ENCODE measurements at regions not wholly inside any gene's neighbourhood (a gene's known extent, or its start where the extent isn't known, plus 50 kb on each side); places are given as distances from the start of the nearest gene placed in this dataset.

DNA sequence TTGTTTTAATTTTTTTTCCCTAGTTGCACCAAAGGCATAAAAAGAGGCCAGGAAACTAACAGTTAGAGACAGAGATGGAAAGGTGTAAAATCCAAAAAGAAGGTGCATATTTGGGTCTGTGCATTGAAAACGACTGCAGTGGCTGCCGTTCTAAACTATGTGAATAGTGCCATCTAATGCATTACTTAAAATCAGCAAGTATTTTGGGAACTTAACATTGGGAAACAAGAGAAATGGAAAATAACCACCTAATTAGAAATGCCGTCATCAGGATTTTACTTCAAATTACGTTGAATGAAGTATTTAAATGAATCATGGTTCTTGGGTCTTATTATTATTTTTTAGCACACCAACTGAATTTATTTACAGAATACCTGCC lies 189.5 kb upstream of the MIR17HG start:
- no peak overlapping the region for H3K27ac ChIP-seq (ENCODE audit: low read length)
- H3K36me3 ChIP-seq (ENCODE audit: insufficient read depth, low read depth, low read length), result no peaks in the 10 kb centered on the region
- H3K9ac ChIP-seq (ENCODE audit: low read depth, low read length), result no peak overlapping the region
- no peaks in the 10 kb centered on the region for H3K9me3 ChIP-seq (ENCODE audit: insufficient read depth, low read depth, low read length)
- no peaks in the 10 kb centered on the region for H3K27me3 ChIP-seq (ENCODE audit: insufficient read depth, low read length)
- no peak overlapping the region for H3K4me3 ChIP-seq (ENCODE audit: low read length)
- peaks cover 16% of the 10 kb centered on the region for H3K4me1 ChIP-seq (ENCODE audit: insufficient read depth, low read length)

DNA sequence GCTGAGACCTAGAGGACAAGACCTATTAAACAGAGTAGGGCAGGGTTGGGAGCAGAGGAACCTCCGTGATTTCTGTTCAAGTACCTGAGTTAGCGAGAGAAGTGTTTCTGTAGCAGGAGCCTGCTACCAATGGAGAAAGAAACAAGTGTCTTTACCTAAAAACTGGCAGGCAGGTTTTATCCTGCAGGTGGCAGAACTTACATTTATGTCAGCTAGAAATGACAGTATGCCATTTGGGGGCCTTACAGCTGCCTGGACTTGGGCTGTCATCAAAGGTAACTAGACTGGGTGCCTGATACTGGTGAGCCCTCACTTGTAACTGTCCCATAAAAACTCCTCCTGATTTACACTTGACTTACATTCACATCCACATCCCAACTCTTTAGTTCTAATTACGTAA lies 185.3 kb upstream of the MIR17HG start:
- Histone ChIP-seq H3K27ac (ENCODE audit: low read length) (no peak overlapping the region), H3K9me3 (ENCODE audit: insufficient read depth, low read depth, low read length) (no peaks in the 10 kb centered on the region), H3K27me3 (ENCODE audit: insufficient read depth, low read length) (no peaks in the 10 kb centered on the region), H3K4me3 (ENCODE audit: low read length) (no peak overlapping the region), H3K4me1 (ENCODE audit: insufficient read depth, low read length) (no peaks in the 10 kb centered on the region), H3K36me3 (ENCODE audit: insufficient read depth, low read depth, low read length) (no peaks in the 10 kb centered on the region), H3K9ac (ENCODE audit: low read depth, low read length) (no peak overlapping the region)

DNA sequence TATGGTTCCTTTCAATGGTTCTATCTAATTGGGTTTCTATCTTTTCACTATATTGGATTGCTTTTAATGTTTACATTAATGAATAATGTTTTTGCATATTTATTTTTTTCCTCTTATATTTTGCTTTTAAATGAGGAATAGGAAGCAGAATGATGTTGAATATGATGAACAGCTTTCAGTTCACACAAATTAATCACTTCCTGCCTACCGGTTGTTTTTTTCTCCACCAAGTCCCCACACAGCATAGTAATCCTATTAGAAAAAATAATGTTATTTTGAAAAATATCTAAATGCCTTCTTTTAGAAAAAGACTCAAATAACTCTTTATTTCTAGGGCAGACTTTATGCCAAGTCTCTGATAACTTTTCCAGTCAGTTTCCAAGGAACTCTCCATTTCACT lies 184.9 kb upstream of the MIR17HG start:
- H3K27me3 ChIP-seq (ENCODE audit: insufficient read depth, low read length), result no peaks in the 10 kb centered on the region
- H3K9ac ChIP-seq (ENCODE audit: low read depth, low read length), result no peak overlapping the region
- H3K4me1 ChIP-seq (ENCODE audit: insufficient read depth, low read length), result no peaks in the 10 kb centered on the region
- H3K9me3 ChIP-seq (ENCODE audit: insufficient read depth, low read depth, low read length), result no peaks in the 10 kb centered on the region
- H3K4me3 ChIP-seq (ENCODE audit: low read length), result no peak overlapping the region
- no peaks in the 10 kb centered on the region for H3K36me3 ChIP-seq (ENCODE audit: insufficient read depth, low read depth, low read length)
- H3K27ac ChIP-seq (ENCODE audit: low read length), result no peak overlapping the region

DNA sequence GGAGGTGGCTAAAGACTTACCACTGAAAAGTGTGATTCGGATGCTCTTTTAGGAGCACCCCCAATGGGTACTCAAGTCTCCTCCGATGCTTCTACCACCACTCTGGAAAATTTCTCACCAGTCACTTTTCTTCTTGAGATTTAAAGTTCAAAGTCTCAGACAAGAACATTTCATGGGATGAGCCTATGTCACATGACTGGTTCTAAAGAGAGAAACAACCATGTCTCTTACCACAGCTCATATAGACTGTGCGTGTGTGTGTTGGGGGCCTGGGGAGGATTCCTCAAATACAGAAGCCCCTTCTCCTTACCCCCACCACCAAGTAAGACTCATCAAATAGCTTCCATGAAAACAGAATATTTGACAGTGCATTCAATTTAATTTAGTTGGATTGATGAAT lies 181.7 kb upstream of the MIR17HG start:
- Histone ChIP-seq H3K9me3 (ENCODE audit: insufficient read depth, low read depth, low read length) (no peaks in the 10 kb centered on the region), H3K4me1 (ENCODE audit: insufficient read depth, low read length) (no peaks in the 10 kb centered on the region), H3K9ac (ENCODE audit: low read depth, low read length) (no peak overlapping the region), H3K27ac (ENCODE audit: low read length) (no peak overlapping the region), H3K4me3 (ENCODE audit: low read length) (no peak overlapping the region), H3K36me3 (ENCODE audit: insufficient read depth, low read depth, low read length) (no peaks in the 10 kb centered on the region), H3K27me3 (ENCODE audit: insufficient read depth, low read length) (no peaks in the 10 kb centered on the region)

DNA sequence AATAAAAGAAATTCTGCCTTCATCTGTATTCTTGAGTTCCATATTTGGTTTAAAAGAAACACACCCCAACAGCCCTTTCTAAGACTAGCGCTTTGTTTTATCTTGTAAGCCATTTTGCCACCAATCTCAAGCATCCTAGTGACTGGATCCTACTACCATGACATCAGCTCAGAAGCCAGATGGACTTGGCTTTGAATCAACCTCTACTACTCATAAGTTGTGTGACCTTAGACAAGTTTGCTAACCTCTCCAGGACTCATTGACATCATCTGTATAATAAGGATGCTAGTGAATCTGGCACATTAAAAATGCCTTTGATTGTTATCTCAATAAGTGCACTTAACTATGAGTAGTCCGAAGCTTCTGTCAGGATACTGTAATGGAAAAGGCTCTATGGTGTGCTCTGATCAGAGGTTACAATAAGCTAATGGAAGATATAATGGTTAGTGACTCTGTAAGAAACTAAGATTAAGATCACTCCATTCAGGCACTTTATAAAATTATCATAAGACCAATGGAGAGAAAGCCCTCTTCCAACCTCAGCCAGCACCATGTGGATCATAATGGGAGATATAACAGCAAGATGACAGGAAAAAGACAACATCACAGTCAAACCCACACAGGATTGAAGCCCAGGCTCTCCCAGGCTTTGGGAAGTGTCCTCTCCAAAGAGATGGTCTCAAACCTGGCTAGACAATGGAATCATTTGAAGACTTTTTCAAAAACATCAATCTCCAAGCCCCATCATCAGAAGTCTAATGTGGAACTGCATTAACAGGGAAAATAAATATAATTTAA lies 180.6 kb upstream of the MIR17HG start:
- H3K36me3 ChIP-seq (ENCODE audit: insufficient read depth, low read depth, low read length), result no peaks in the 10 kb centered on the region
- no peak overlapping the region for H3K9ac ChIP-seq (ENCODE audit: low read depth, low read length)
- H3K27ac ChIP-seq (ENCODE audit: low read length), result no peak overlapping the region
- H3K4me3 ChIP-seq (ENCODE audit: low read length), result no peak overlapping the region
- no peaks in the 10 kb centered on the region for H3K4me1 ChIP-seq (ENCODE audit: insufficient read depth, low read length)
- no peaks in the 10 kb centered on the region for H3K27me3 ChIP-seq (ENCODE audit: insufficient read depth, low read length)
- no peaks in the 10 kb centered on the region for H3K9me3 ChIP-seq (ENCODE audit: insufficient read depth, low read depth, low read length)

DNA sequence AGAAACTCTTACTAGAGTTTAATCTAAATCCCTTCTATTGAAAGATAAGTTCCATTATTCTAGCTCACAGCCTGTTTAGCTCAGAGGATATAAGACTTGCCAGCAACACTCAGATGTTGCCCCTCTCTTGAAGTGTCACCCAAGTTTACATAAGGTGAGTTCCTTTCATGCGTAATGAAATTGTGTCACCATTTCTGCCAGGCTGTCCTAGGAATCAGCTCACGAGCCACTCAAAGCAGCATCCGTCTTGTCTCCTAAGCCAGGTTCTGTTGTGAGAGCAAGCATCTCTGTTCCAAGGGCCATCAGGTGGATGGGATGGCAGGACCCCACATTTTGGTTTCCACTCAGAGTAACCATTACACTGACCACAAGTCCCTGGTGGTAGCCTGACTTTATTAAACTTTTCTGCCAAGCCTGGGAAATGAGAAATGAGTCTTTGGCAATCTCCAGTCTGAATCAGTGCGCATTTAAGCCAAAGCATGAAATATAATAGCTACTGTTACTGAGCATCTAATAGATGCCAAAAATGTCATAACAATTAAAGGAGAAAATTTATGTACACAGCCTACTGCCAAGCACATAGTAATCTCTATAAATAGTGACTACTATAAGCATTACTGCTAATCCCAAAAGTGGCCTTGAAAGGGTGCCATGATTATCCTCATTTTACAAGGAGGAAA lies 179.6 kb upstream of the MIR17HG start:
- Histone ChIP-seq H3K9ac (ENCODE audit: low read depth, low read length) (no peak overlapping the region), H3K4me1 (ENCODE audit: insufficient read depth, low read length) (no peaks in the 10 kb centered on the region), H3K36me3 (ENCODE audit: insufficient read depth, low read depth, low read length) (no peaks in the 10 kb centered on the region), H3K9me3 (ENCODE audit: insufficient read depth, low read depth, low read length) (no peaks in the 10 kb centered on the region), H3K4me3 (ENCODE audit: low read length) (no peak overlapping the region), H3K27ac (ENCODE audit: low read length) (no peak overlapping the region), H3K27me3 (ENCODE audit: insufficient read depth, low read length) (no peaks in the 10 kb centered on the region)

DNA sequence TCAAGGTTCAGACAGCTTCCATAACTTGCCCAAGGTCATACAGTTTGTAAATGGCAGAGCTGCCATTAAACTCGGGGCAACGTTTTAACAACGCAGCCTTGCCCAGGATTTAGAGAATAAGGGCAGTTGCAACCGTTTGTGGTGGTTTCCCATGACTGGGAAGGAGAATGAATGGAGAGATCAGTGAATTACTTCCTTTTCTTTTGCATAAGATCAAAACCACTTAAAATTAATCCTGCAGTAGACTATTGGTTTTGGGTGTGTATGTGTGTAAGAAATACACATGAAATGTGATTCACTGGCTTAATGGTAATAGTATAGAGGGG lies 179.1 kb upstream of the MIR17HG start:
- Histone ChIP-seq H3K9me3 (ENCODE audit: insufficient read depth, low read depth, low read length) (no peaks in the 10 kb centered on the region), H3K27ac (ENCODE audit: low read length) (no peak overlapping the region), H3K4me3 (ENCODE audit: low read length) (no peak overlapping the region), H3K4me1 (ENCODE audit: insufficient read depth, low read length) (no peaks in the 10 kb centered on the region), H3K9ac (ENCODE audit: low read depth, low read length) (no peak overlapping the region), H3K27me3 (ENCODE audit: insufficient read depth, low read length) (no peaks in the 10 kb centered on the region), H3K36me3 (ENCODE audit: insufficient read depth, low read depth, low read length) (no peaks in the 10 kb centered on the region)

DNA sequence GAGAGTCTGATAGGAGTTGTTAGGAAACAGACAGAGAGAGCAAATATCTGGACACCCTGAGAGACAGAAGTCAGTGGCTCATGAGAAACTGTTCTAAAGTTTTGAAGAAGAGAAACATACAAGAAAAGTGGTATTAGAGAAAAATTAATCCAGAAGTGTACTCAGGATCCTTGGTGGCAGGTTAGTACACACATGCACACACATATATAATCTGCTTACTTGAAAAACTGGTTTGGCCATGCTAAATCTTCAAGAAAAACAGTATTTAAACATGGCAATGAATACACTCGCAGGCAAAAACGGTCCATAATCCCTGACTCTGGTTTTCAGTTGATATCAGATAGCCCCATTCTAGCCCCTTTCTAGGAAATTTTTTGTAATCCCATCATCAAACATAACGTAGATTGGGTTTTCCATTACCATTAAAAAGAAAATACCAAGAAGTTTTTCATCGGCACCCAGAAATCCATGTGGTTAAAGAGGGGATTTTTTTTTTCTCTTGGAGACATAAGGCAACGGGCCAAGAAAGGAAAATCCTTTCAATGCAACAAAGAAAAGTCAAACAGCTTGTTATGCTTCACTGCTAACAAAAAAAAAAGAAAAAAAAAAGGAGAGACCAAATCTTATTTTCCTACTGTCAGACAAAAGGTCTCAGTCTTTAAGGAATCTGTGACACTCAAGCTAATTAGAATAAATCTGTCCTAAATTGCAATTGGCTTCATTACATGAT lies 178.0 kb upstream of the MIR17HG start:
- Histone ChIP-seq H3K4me3 (ENCODE audit: low read length) (no peak overlapping the region), H3K27ac (ENCODE audit: low read length) (no peak overlapping the region), H3K9ac (ENCODE audit: low read depth, low read length) (no peak overlapping the region), H3K9me3 (ENCODE audit: insufficient read depth, low read depth, low read length) (no peaks in the 10 kb centered on the region), H3K4me1 (ENCODE audit: insufficient read depth, low read length) (no peaks in the 10 kb centered on the region), H3K36me3 (ENCODE audit: insufficient read depth, low read depth, low read length) (no peaks in the 10 kb centered on the region), H3K27me3 (ENCODE audit: insufficient read depth, low read length) (no peaks in the 10 kb centered on the region)

DNA sequence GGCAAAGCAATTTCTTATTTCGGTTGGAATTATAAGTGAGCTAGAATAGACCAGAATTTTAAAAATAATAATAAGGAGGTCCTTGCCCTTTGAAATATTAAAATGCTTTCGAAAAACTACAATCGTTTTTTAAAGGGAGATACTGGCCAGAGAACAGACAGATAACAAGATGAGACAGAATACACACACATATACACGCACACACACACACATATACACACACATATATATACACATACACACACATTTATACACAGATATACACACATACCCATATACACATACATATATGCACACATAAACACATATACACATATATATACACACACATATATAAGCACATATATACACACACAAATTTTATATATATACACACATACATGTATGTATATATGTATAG lies 175.3 kb upstream of the MIR17HG start:
- no peaks in the 10 kb centered on the region for H3K36me3 ChIP-seq (ENCODE audit: insufficient read depth, low read depth, low read length)
- no peak overlapping the region for H3K4me3 ChIP-seq (ENCODE audit: low read length)
- H3K27ac ChIP-seq (ENCODE audit: low read length), result no peak overlapping the region
- H3K27me3 ChIP-seq (ENCODE audit: insufficient read depth, low read length), result no peaks in the 10 kb centered on the region
- H3K4me1 ChIP-seq (ENCODE audit: insufficient read depth, low read length), result no peaks in the 10 kb centered on the region
- no peaks in the 10 kb centered on the region for H3K9me3 ChIP-seq (ENCODE audit: insufficient read depth, low read depth, low read length)
- no peak overlapping the region for H3K9ac ChIP-seq (ENCODE audit: low read depth, low read length)

DNA sequence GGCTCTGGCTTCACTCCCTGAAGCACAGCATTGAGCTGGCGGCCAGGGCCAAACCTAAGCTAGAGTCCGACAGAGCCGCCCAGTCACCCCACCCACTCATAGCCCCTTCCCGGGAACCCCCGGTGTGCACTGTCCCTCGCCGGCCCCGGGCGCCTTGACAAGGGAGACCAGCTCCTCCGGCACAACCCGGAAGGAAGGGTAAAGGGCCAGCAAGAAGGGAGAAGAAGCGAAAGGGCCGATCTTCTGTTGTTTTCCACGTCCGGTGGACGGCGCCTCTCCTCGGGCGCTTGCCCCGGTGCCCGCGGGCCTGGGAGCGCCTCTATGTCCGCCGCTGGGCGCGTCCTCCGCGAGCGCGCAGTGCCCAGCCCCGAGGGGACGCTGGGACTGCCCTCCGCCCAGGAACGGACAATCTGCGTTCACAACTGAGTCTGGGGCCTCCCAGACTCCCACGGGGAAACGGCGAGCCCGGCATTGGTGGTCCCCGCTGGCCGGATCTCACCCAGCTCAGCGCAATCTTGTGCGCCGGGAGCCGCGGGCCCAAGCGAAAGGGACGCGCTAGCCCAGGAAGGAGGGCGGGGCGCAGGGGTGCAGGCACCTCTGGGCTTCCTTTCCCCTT lies 172.5 kb upstream of the MIR17HG start:
- no peaks in the 10 kb centered on the region for H3K27me3 ChIP-seq (ENCODE audit: insufficient read depth, low read length)
- no peaks in the 10 kb centered on the region for H3K9me3 ChIP-seq (ENCODE audit: insufficient read depth, low read depth, low read length)
- no peak overlapping the region for H3K27ac ChIP-seq (ENCODE audit: low read length)
- H3K4me3 ChIP-seq (ENCODE audit: low read length), result no peak overlapping the region
- no peaks in the 10 kb centered on the region for H3K4me1 ChIP-seq (ENCODE audit: insufficient read depth, low read length)
- no peaks in the 10 kb centered on the region for H3K36me3 ChIP-seq (ENCODE audit: insufficient read depth, low read depth, low read length)
- H3K9ac ChIP-seq (ENCODE audit: low read depth, low read length), result no peak overlapping the region

DNA sequence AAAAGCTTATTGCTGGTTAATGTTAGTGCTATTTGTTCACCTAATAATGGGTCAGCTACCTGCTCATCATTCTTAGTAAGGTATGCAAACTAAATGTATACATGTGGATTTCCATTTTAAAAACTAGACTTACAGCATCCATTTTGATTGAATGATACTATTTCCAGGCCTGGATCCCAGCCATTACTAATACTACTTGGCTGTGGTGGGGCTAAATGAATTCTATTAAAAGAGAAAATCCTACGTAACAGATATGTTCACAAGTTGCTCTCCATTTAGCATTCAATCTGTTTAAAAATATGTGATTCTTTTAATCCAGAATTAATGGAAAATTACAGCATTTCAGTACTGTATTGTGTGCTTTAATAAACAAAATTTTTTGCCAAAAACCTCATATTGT lies 169.4 kb upstream of the MIR17HG start:
- no peak overlapping the region for H3K4me3 ChIP-seq (ENCODE audit: low read length)

More for the DNA sequence above, 169.4 kb upstream of the MIR17HG start:
- H3K9ac ChIP-seq (ENCODE audit: low read depth, low read length), result no peak overlapping the region
- H3K27ac ChIP-seq (ENCODE audit: low read length), result no peak overlapping the region
- no peaks in the 10 kb centered on the region for H3K9me3 ChIP-seq (ENCODE audit: insufficient read depth, low read depth, low read length)
- H3K27me3 ChIP-seq (ENCODE audit: insufficient read depth, low read length), result no peaks in the 10 kb centered on the region
- no peaks in the 10 kb centered on the region for H3K4me1 ChIP-seq (ENCODE audit: insufficient read depth, low read length)
- H3K36me3 ChIP-seq (ENCODE audit: insufficient read depth, low read depth, low read length), result no peaks in the 10 kb centered on the region
